Thyroid gland (tissue), 4 donors: ENCODE measurements at regions not wholly inside any gene's neighbourhood (a gene's known extent, or its start where the extent isn't known, plus 50 kb on each side); places are given as distances from the start of the nearest gene placed in this dataset.

Experiments used
- DNase-seq, 2 donors: peaks; one replicate each; pipeline ENCODE4 v3.0.0-alpha.2; 2019
- H3K27ac ChIP-seq, 3 donors: fragments of 200-600 bp; sonication (generic); 1 replicate in 2 of 3; 2 replicates in 1 of 3; pipeline ENCODE4 v1.5.1; 2016 to 2019; ENCODE audit warnings: mild to moderate bottlenecking in 1 of 3, moderate library complexity in 1 of 3
- H3K27me3 ChIP-seq: fragments of 200-600 bp; sonication (generic); one replicate; pipeline ENCODE4 v1.5.1; 2019
- H3K36me3 ChIP-seq, 2 donors: fragments of 200-600 bp; sonication (generic); one replicate each; pipeline ENCODE4 v1.5.1; 2016 to 2019
- H3K4me1 ChIP-seq, 2 donors: fragments of 200-600 bp; sonication (generic); one replicate each; pipeline ENCODE4 v1.5.1; 2017 to 2019
- H3K4me3 ChIP-seq, 3 donors: fragments of 200-600 bp; sonication (generic); replicated peaks in 1 of 3; 1 replicate in 2 of 3; 2 replicates in 1 of 3; pipeline ENCODE4 v1.5.1; 2016; ENCODE audit warnings: mild to moderate bottlenecking in 1 of 3
- H3K9me3 ChIP-seq: fragments of 200-600 bp; sonication (generic); one replicate; pipeline ENCODE4 v1.5.1; 2017
- POLR2A ChIP-seq, 2 donors: fragments of 450-650 bp; IDR thresholded peaks; one replicate each; pipeline ENCODE4 v1.6.1; 2017; ENCODE audit warnings: antibody characterized with exemption in 2 of 2, mild to moderate bottlenecking in 2 of 2, moderate library complexity in 1 of 2
- WGBS, 2 donors: methylation state at CpG; one replicate each; pipeline ENCODE4 v1.1.5; 2017; 5-methylcytosine and 5-hydroxymethylcytosine counted together
- intact Hi-C: fragments of 100-400 bp; cut with DNase I; formaldehyde crosslinking; loops from one replicate; pipeline ENCODE4 v1.15.1; 2023
- TF ChIP-seq, protein P1 (sequence below), 6 experiments: fragments of 200-600 bp in 3 of 6; fragments of 450-650 bp in 3 of 6; sonication (generic) in 3 of 6; IDR thresholded peaks; one replicate each; pipeline ENCODE4 v1.5.1; 2016 to 2019; ENCODE audit warnings: antibody characterized with exemption in 6 of 6, mild to moderate bottlenecking in 2 of 6, inconsistent platforms in 1 of 6, moderate library complexity in 1 of 6

DNA sequence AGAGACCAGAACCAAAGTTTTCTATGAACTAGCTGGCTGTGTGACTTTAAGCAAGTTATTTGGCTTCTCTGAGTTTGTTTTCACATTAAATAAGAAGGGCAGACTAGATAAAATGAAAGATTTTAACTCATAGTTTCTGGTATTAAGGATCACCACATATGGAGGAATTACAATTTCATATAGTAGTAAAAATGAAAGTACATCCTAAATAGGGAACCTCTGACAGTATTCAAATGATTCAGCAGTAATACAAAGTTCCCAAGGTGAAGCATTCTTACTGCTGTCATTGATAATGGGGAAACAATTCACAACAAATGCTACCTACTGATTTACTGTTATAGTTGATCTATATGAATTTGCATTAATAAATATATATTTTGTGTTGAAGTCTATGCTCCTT, 170.3 kb upstream of the VRK2 start:
- no peaks in the 10 kb centered on the region for H3K36me3 ChIP-seq
- H3K27ac ChIP-seq: no peak overlapping the region
- no peaks in the 10 kb centered on the region for H3K9me3 ChIP-seq
- H3K4me3 ChIP-seq: no peak overlapping the region
- H3K27me3 ChIP-seq: no peaks in the 10 kb centered on the region
- H3K4me1 ChIP-seq: peaks cover 2 to 5% of the 10 kb centered on the region in 2 donors
- intact Hi-C loops: no loop called here
- DNase-seq: no peak
- TF ChIP-seq, protein P1, sequence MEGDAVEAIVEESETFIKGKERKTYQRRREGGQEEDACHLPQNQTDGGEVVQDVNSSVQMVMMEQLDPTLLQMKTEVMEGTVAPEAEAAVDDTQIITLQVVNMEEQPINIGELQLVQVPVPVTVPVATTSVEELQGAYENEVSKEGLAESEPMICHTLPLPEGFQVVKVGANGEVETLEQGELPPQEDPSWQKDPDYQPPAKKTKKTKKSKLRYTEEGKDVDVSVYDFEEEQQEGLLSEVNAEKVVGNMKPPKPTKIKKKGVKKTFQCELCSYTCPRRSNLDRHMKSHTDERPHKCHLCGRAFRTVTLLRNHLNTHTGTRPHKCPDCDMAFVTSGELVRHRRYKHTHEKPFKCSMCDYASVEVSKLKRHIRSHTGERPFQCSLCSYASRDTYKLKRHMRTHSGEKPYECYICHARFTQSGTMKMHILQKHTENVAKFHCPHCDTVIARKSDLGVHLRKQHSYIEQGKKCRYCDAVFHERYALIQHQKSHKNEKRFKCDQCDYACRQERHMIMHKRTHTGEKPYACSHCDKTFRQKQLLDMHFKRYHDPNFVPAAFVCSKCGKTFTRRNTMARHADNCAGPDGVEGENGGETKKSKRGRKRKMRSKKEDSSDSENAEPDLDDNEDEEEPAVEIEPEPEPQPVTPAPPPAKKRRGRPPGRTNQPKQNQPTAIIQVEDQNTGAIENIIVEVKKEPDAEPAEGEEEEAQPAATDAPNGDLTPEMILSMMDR (IDR thresholded peaks at IDR 0.05): no peak
- no peak for TF ChIP-seq POLR2A (IDR thresholded peaks at IDR 0.05)

DNA sequence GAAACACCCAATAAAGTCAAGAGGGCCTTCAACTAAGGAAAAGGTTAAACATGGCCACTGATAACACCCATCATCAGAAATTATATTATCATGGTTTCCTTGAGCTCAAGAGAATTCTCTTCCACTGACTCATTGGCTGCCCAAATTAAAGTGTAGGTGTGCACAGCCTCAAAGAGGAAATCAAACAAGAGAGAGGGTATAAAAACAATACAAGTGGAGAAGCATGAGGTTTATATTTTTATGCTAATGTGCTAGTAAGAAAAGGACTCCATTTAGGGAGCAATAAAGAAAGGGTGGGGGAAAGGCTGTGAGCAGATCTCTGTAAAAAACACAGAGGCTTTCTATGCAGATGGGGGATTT, 168.8 kb upstream of the VRK2 start:
- intact Hi-C loops: no loop called here
- peaks cover 7 to 10% of the 10 kb centered on the region in 2 donors for H3K4me1 ChIP-seq
- no peak overlapping the region for H3K27ac ChIP-seq
- TF ChIP-seq, protein P1 (IDR thresholded peaks at IDR 0.05): no peak
- no peak for TF ChIP-seq POLR2A (IDR thresholded peaks at IDR 0.05)
- no peak for DNase-seq
- no peaks in the 10 kb centered on the region for H3K9me3 ChIP-seq
- no peaks in the 10 kb centered on the region for H3K36me3 ChIP-seq
- no peaks in the 10 kb centered on the region for H3K27me3 ChIP-seq
- no peak overlapping the region for H3K4me3 ChIP-seq

DNA sequence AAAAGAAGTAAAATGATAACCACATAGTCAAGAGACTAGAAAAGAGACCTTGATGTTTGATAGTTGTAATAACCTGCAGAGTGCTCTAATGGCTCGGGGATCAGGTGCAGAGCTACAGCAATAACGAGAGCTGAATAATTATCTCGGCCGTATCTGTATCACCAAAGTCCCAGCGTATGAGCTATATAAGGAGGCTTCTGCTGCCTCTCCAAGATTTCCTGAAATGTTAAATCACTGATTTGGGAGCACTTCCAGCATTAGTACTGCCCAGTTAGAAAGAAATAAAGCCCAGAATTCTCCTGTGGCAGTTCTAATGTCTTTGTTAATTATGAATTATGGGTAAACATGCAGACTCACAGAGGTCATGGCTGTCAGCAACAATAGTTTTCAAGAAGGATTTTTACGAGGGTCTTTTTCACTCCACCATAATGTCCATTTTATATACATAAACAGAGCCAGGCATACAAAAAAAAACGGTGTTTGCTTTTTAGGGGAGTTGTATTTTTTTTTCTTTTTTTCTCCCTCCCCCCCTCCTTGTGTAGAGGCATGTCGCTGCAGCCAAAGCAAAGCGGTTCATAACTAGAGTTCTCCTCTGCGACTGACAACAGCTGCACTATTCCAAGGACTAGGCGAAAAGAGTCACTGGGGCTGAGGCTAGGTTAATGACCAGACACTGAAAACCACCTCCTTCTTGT, 168.3 kb upstream of the VRK2 start:
- H3K36me3 ChIP-seq: no peaks in the 10 kb centered on the region
- no peak for DNase-seq
- no peaks in the 10 kb centered on the region for H3K9me3 ChIP-seq
- H3K4me1 ChIP-seq: peaks cover 7 to 10% of the 10 kb centered on the region in 2 donors
- H3K27ac ChIP-seq: no peak overlapping the region
- WGBS, 2 donors: 71 to 74% methylated on average over 11 of the region's 11 CpGs
- H3K4me3 ChIP-seq: no peak overlapping the region
- TF ChIP-seq, protein P1 (IDR thresholded peaks at IDR 0.05): no peak
- TF ChIP-seq POLR2A (IDR thresholded peaks at IDR 0.05): no peak
- no peaks in the 10 kb centered on the region for H3K27me3 ChIP-seq
- intact Hi-C loops: no loop called here

GRCh38 chr2:57878866-57879210, 167.8 kb upstream of the VRK2 start:
- 86 to 88% methylated on average over 2 of the region's 2 CpGs for WGBS, 2 donors
- no peak for TF ChIP-seq POLR2A (IDR thresholded peaks at IDR 0.05)
- TF ChIP-seq, protein P1 (IDR thresholded peaks at IDR 0.05): no peak
- DNase-seq: no peak
- Histone ChIP-seq H3K9me3 (no peaks in the 10 kb centered on the region), H3K27ac (no peak overlapping the region), H3K36me3 (no peaks in the 10 kb centered on the region), H3K27me3 (no peaks in the 10 kb centered on the region), H3K4me3 (no peak overlapping the region), H3K4me1 (peaks cover 7 to 10% of the 10 kb centered on the region in 2 donors)
- intact Hi-C loops: no loop called here

DNA sequence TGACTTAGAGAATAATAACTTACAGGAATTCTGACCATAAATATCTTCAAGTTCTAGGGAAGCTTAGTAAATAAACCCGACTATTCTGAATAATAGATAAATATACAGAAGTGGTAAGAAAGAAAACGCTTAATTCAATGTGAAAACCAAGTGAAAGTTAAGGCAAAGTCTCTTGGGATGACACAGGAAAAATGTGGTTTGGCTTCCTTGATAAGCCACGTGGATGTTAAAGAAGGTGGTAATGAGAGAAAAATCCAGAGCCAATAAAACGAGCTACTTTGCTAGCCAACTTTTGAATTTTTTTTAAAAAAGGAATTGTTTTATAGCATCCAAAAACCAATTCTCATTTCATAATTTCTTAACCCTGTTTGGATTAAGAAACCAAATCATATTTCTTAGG, 166.2 kb upstream of the VRK2 start:
- intact Hi-C loops: no loop called here
- TF ChIP-seq POLR2A (IDR thresholded peaks at IDR 0.05): no peak
- TF ChIP-seq, protein P1 (IDR thresholded peaks at IDR 0.05): no peak

More for the DNA sequence above, 166.2 kb upstream of the VRK2 start:
- H3K27ac ChIP-seq: no peak overlapping the region
- no peak overlapping the region for H3K4me3 ChIP-seq
- no peaks in the 10 kb centered on the region for H3K27me3 ChIP-seq
- DNase-seq: no peak
- peaks cover 7 to 10% of the 10 kb centered on the region in 2 donors for H3K4me1 ChIP-seq
- WGBS, 2 donors: 79 to 85% methylated on average over 4 of the region's 4 CpGs
- H3K9me3 ChIP-seq: no peaks in the 10 kb centered on the region
- no peaks in the 10 kb centered on the region for H3K36me3 ChIP-seq
